SK-N-MC (cell line): ENCODE measurements at regions not wholly inside any gene's neighbourhood (a gene's known extent, or its start where the extent isn't known, plus 50 kb on each side); places are given as distances from the start of the nearest gene placed in this dataset.

Experiments
- EZH2 ChIP-seq: fragments of 200-600 bp; sonication (generic); IDR thresholded peaks from one replicate; pipeline ENCODE4 v1.6.1; 2017; ENCODE audit warnings: antibody characterized with exemption
- FOXP2 ChIP-seq: optimal IDR thresholded peaks from 2 replicates; pipeline ENCODE3; 2011; ENCODE audit warnings: mild to moderate bottlenecking, moderate library complexity; ENCODE audit not compliant: insufficient read depth; ENCODE audit errors: extremely low read length, control extremely low read depth
- POLR2AphosphoS5 ChIP-seq: IDR thresholded peaks from 2 replicates; pipeline ENCODE4 v1.6.1; 2012; ENCODE audit warnings: mild to moderate bottlenecking, low read depth, low read length, borderline replicate concordance

GRCh38 chr1:30037251-30038118 lies 685.9 kb downstream of the MATN1 start:
- TF ChIP-seq POLR2AphosphoS5 (no peak), EZH2 (no peak), FOXP2 (no peak)
